BE2C (cell line): ENCODE measurements at regions not wholly inside any gene's neighbourhood (a gene's known extent, or its start where the extent isn't known, plus 50 kb on each side); places are given as distances from the start of the nearest gene placed in this dataset.

Experiments used
- DNase-seq: peaks from one replicate; pipeline ENCODE4 v3.0.0-alpha.2; 2020
- H3K27me3 ChIP-seq: fragments of 250-450 bp; sonication (Bioruptor Pico); 2 replicates; pipeline ENCODE4 v1.5.1; 2020; ENCODE audit warnings: mild to moderate bottlenecking
- H3K36me3 ChIP-seq: fragments of 250-450 bp; sonication (Bioruptor Pico); 2 replicates; pipeline ENCODE4 v1.5.1; 2020; ENCODE audit warnings: mild to moderate bottlenecking
- H3K4me1 ChIP-seq: fragments of 250-450 bp; sonication (Bioruptor Pico); 2 replicates; pipeline ENCODE4 v1.5.1; 2020
- H3K4me3 ChIP-seq: 2 replicates; pipeline ENCODE4 v1.5.1; 2011; ENCODE audit warnings: low read depth, low read length
- H3K9me3 ChIP-seq: fragments of 250-450 bp; sonication (Bioruptor Pico); 2 replicates; pipeline ENCODE4 v1.5.1; 2020
- CTCF ChIP-seq: IDR thresholded peaks from 2 replicates; pipeline ENCODE4 v1.5.1; 2012; ENCODE audit warnings: mild to moderate bottlenecking, low read depth, low read length

DNA sequence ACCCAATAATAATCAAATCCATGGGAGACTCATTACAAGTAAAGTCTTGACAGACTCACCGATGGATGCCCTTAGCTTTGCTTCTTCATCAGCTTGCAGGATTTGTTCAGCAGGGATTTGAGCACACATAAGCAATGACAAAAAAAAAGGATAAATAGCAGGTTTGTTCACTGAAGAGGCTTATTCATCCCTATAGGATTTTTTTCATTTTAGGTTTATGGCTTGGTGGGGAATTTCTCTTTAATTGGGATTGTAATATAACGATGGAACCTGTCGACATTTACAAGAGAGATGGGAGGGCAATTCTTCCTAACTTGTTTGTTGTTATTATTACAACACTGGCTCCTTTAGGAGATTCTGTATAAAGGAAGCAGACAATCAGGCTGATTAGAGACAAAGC is 649.1 kb upstream of the PLXNA2 start:
- no peak for TF ChIP-seq CTCF
- Histone ChIP-seq H3K4me1 (no peaks in the 10 kb centered on the region), H3K27me3 (no peaks in the 10 kb centered on the region), H3K4me3 (no peak overlapping the region), H3K9me3 (no peaks in the 10 kb centered on the region), H3K36me3 (no peaks in the 10 kb centered on the region)
- DNase-seq: no peak

- Histone ChIP-seq H3K4me1 (no peaks in the 10 kb centered on the region), H3K36me3 (no peaks in the 10 kb centered on the region), H3K4me3 (no peak overlapping the region), H3K9me3 (no peaks in the 10 kb centered on the region), H3K27me3 (no peaks in the 10 kb centered on the region)
- no peak for DNase-seq
- TF ChIP-seq CTCF: no peak
Observed at GRCh38 chr1:208895181-208895580, 651.0 kb upstream of the PLXNA2 start.

GRCh38 chr1:208895820-208896219 is 651.6 kb upstream of the PLXNA2 start:
- DNase-seq: no peak
- H3K27me3 ChIP-seq: no peaks in the 10 kb centered on the region
- TF ChIP-seq CTCF: no peak
- H3K36me3 ChIP-seq: no peaks in the 10 kb centered on the region
- H3K4me3 ChIP-seq: no peak overlapping the region
- H3K9me3 ChIP-seq: no peaks in the 10 kb centered on the region
- no peaks in the 10 kb centered on the region for H3K4me1 ChIP-seq

DNA sequence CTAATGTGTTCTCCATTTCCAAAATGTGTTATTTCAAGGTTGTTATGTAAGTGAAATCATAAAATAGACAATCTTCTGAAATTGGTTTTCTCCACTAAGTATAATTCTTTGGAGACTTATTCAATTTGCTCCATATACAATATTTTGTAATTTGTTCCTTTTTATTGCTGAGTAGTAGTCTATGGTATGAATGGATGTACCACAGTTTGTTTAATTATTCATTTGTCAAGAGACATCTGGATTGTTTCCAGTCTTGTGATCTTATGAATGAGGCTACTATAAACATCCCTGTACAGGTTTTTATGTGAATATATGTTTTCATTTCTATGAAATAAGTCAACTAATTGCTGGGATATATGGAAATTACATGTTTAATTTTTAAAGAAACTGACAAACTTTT is 652.6 kb upstream of the PLXNA2 start:
- TF ChIP-seq CTCF: no peak
- no peaks in the 10 kb centered on the region for H3K9me3 ChIP-seq
- no peaks in the 10 kb centered on the region for H3K36me3 ChIP-seq
- no peak overlapping the region for H3K4me3 ChIP-seq
- no peaks in the 10 kb centered on the region for H3K27me3 ChIP-seq
- no peak for DNase-seq
- H3K4me1 ChIP-seq: no peaks in the 10 kb centered on the region

DNA sequence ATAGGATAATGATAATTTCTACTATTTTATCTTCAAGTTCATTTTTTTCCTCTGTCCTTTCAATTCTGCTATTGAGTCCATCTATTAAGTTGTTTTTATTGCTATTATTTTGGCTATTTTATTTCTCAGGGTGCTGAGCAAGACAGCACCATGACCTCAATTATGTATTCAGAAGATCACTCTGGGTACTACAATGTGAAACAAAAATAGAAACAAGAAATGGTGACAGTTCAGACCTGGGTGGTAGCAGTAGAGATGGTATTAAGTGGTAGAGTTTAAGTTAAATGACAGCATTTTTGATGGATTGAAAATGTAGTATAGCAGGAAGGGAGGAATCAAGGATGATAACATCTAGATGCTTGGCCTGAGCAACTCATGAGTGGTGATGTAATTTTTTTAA is 655.3 kb upstream of the PLXNA2 start:
- Histone ChIP-seq H3K27me3 (no peaks in the 10 kb centered on the region), H3K36me3 (no peaks in the 10 kb centered on the region), H3K4me3 (no peak overlapping the region), H3K9me3 (no peaks in the 10 kb centered on the region), H3K4me1 (no peaks in the 10 kb centered on the region)
- no peak for DNase-seq
- TF ChIP-seq CTCF: no peak

DNA sequence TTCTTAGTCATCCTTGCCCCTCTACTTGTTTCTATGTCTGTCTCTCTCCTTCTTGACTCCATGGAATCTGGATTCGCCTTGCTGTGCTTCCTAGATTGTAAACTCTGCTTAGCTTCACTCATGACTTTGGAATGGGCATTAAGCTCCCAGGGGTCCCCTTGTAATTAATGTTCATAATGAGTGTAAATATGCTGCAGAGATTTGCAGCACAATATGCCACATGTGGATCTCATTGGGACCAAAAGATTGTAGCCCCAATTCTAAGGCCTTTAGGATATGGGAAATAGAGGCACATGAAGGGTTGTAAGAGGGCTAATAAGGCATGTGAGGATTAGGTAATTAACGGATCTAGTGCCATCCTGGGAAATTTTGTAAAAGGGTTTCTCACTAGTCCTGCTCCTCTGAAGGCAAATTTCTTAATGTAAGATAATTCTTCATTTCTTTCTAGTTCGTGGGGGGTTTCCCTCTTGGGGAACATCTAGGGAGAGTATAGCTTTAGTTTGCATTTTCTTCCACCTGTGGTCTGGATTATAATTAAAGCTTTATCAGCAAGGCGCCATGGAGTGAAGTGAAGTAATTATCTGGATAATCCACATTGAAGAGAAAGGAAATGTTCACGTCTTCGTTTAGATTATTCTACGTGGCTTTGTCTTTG is 659.2 kb upstream of the PLXNA2 start:
- no peaks in the 10 kb centered on the region for H3K9me3 ChIP-seq
- no peaks in the 10 kb centered on the region for H3K27me3 ChIP-seq
- H3K4me3 ChIP-seq: no peak overlapping the region
- no peak for DNase-seq
- no peak for TF ChIP-seq CTCF
- H3K4me1 ChIP-seq: no peaks in the 10 kb centered on the region
- no peaks in the 10 kb centered on the region for H3K36me3 ChIP-seq
